ENCODE measurements at regions not wholly inside any gene's neighbourhood (a gene's known extent, or its start where the extent isn't known, plus 50 kb on each side); places are given as distances from the start of the nearest gene placed in this dataset.

GRCh38 chr13:64782466-64782865, 2447.7 kb downstream of the PCDH9 start:
- TF ChIP-seq CTCF (IDR thresholded peaks at IDR 0.05 in 4 of 5, conservative IDR thresholded peaks at IDR 0.05 in 1 of 5) (no peak), POLR2A (IDR thresholded peaks at IDR 0.05) (no peak)

Data from gastrocnemius medialis (tissue), 4 donors.